ENCODE measurements at regions not wholly inside any gene's neighbourhood (a gene's known extent, or its start where the extent isn't known, plus 50 kb on each side); places are given as distances from the start of the nearest gene placed in this dataset.
A peak's percentile ranks its signal among the peaks of the same experiment; 100 is the strongest.

GRCh38 chr1:65681096-65681495, 111.6 kb upstream of the PDE4B start:
- no peak for DNase-seq (ENCODE audit: low spot score)

- peak; percentile 81 for DNase-seq (ENCODE audit: low spot score)
Observed at GRCh38 chr1:65687428-65688214, 105.1 kb upstream of the PDE4B start.

GRCh38 chr1:65688215-65688566, 104.5 kb upstream of the PDE4B start:
- no peak for DNase-seq (ENCODE audit: low spot score)

- no peak for DNase-seq (ENCODE audit: low spot score)
Observed at GRCh38 chr1:65688848-65689247, 103.8 kb upstream of the PDE4B start.

- no peak for DNase-seq (ENCODE audit: low spot score)
Observed at GRCh38 chr1:65691152-65691900, 101.4 kb upstream of the PDE4B start.

GRCh38 chr1:65691972-65692371, 100.7 kb upstream of the PDE4B start:
- no peak for DNase-seq (ENCODE audit: low spot score)

GRCh38 chr1:65694126-65694525, 98.6 kb upstream of the PDE4B start:
- DNase-seq (ENCODE audit: low spot score), result no peak

GRCh38 chr1:65694933-65695332, 97.8 kb upstream of the PDE4B start:
- no peak for DNase-seq (ENCODE audit: low spot score)

- no peak for DNase-seq (ENCODE audit: low spot score)
Observed at GRCh38 chr1:65698590-65698989, 94.1 kb upstream of the PDE4B start.

GRCh38 chr1:65703853-65704252, 88.8 kb upstream of the PDE4B start:
- DNase-seq (ENCODE audit: low spot score), result no peak

- no peak for DNase-seq (ENCODE audit: low spot score)
Observed at GRCh38 chr1:65704318-65704717, 88.4 kb upstream of the PDE4B start.

- peak; percentile 9 for DNase-seq (ENCODE audit: low spot score)
Observed at GRCh38 chr1:65717815-65718454, 74.8 kb upstream of the PDE4B start.

- DNase-seq (ENCODE audit: low spot score), result no peak
Observed at GRCh38 chr1:65719391-65719790, 73.3 kb upstream of the PDE4B start.

GRCh38 chr1:65722461-65722860, 70.2 kb upstream of the PDE4B start:
- DNase-seq (ENCODE audit: low spot score), result no peak

- DNase-seq (ENCODE audit: low spot score), result no peak
Observed at GRCh38 chr1:65724151-65724550, 68.5 kb upstream of the PDE4B start.

GRCh38 chr1:65725064-65725463, 67.6 kb upstream of the PDE4B start:
- no peak for DNase-seq (ENCODE audit: low spot score)

GRCh38 chr1:65728504-65728903, 64.2 kb upstream of the PDE4B start:
- no peak for DNase-seq (ENCODE audit: low spot score)

GRCh38 chr1:65729259-65729658, 63.4 kb upstream of the PDE4B start:
- no peak for DNase-seq (ENCODE audit: low spot score)

- DNase-seq (ENCODE audit: low spot score), result no peak
Observed at GRCh38 chr1:65734979-65735378, 57.7 kb upstream of the PDE4B start.

- no peak for DNase-seq (ENCODE audit: low spot score)
Observed at GRCh38 chr1:65741993-65742392, 50.7 kb upstream of the PDE4B start.

All from HT-29 (cell line).